Peyer's patch (tissue), 4 donors: ENCODE measurements at regions not wholly inside any gene's neighbourhood (a gene's known extent, or its start where the extent isn't known, plus 50 kb on each side); places are given as distances from the start of the nearest gene placed in this dataset.

Source experiments
- DNase-seq, 3 donors: peaks; one replicate each; pipeline ENCODE4 v3.0.0-alpha.2; 2017 to 2019
- H3K27ac ChIP-seq, 4 donors: fragments of 200-600 bp; sonication (generic); one replicate each; pipeline ENCODE4 v1.5.1; 2016 to 2019
- H3K27me3 ChIP-seq, 2 donors: fragments of 200-600 bp; sonication (generic); one replicate each; pipeline ENCODE4 v1.5.1; 2019
- H3K36me3 ChIP-seq, 3 donors: fragments of 200-600 bp; sonication (generic); one replicate each; pipeline ENCODE4 v1.5.1; 2016 to 2019
- H3K4me1 ChIP-seq, 4 donors: fragments of 200-600 bp; sonication (generic); one replicate each; pipeline ENCODE4 v1.5.1; 2016 to 2019
- H3K4me3 ChIP-seq, 4 donors: fragments of 200-600 bp; sonication (generic); 1 replicate in 3 of 4; 2 replicates in 1 of 4; pipeline ENCODE4 v1.5.1; 2016 to 2019; ENCODE audit warnings: mild to moderate bottlenecking in 1 of 4
- H3K9me3 ChIP-seq, 4 donors: fragments of 200-600 bp; sonication (generic); one replicate each; pipeline ENCODE4 v1.5.1; 2016 to 2019; ENCODE audit warnings: mild to moderate bottlenecking in 1 of 4
- POLR2A ChIP-seq, 2 donors: fragments of 450-650 bp; IDR thresholded peaks; one replicate each; pipeline ENCODE4 v1.5.1; 2017; ENCODE audit warnings: antibody characterized with exemption in 2 of 2, mild to moderate bottlenecking in 2 of 2, moderate library complexity in 2 of 2
- TF ChIP-seq, protein P1 (sequence below), 6 experiments: fragments of 450-650 bp in 4 of 6; fragments of 200-600 bp in 2 of 6; sonication (generic) in 1 of 6; IDR thresholded peaks; one replicate each; pipeline ENCODE4 v1.5.1; 2017 to 2019; ENCODE audit warnings: antibody characterized with exemption in 6 of 6, mild to moderate bottlenecking in 3 of 6, moderate library complexity in 1 of 6

DNA sequence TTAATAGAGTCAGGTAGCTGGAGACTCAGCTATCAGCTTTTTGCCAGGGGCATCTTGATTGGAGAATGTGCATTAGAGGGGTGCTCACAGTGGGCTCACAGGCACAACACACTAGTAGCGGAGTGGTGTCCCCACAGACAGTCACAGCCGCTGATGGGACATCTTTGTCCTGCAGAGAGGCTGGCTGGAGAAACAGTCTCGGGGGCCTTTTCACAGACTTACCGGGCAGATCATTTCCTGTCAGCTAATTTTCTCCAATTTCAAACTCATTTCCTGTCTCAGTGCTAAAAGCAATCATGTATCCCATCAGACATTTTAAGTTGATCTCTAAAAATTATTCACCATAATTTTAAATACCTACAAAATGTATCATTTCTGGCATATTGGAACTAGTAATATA lies 562.6 kb downstream of the DCDC2C start:
- Histone ChIP-seq H3K4me1 (no peaks in the 10 kb centered on the region), H3K36me3 (no peaks in the 10 kb centered on the region), H3K4me3 (no peak overlapping the region), H3K9me3 (peaks cover 0 to 2% (median 0%) of the 10 kb centered on the region in 4 donors), H3K27ac (no peak overlapping the region), H3K27me3 (no peaks in the 10 kb centered on the region)
- DNase-seq = no peak
- TF ChIP-seq, protein P1, sequence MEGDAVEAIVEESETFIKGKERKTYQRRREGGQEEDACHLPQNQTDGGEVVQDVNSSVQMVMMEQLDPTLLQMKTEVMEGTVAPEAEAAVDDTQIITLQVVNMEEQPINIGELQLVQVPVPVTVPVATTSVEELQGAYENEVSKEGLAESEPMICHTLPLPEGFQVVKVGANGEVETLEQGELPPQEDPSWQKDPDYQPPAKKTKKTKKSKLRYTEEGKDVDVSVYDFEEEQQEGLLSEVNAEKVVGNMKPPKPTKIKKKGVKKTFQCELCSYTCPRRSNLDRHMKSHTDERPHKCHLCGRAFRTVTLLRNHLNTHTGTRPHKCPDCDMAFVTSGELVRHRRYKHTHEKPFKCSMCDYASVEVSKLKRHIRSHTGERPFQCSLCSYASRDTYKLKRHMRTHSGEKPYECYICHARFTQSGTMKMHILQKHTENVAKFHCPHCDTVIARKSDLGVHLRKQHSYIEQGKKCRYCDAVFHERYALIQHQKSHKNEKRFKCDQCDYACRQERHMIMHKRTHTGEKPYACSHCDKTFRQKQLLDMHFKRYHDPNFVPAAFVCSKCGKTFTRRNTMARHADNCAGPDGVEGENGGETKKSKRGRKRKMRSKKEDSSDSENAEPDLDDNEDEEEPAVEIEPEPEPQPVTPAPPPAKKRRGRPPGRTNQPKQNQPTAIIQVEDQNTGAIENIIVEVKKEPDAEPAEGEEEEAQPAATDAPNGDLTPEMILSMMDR (IDR thresholded peaks at IDR 0.05) = no peak
- no peak for TF ChIP-seq POLR2A (IDR thresholded peaks at IDR 0.05)

DNA sequence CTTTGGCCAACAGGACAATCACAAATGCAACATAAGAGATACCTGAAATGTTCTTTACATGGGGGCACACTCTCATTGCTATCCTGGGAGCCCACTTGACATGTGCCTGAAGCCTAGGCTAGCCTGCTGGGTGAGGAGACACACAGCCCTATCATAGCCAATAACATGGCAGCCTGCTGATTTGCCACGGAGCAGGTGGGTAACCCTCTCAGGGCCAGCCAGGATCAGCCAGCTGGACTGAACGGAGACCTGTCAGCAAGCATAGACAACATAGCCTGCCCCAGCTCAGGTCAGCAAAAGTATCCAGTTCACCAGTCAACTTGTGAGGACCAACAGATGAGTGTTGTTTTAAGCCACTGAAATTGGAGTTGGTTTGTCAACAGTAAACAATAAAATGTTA lies 566.5 kb downstream of the DCDC2C start:
- no peaks in the 10 kb centered on the region for H3K27me3 ChIP-seq

DNA sequence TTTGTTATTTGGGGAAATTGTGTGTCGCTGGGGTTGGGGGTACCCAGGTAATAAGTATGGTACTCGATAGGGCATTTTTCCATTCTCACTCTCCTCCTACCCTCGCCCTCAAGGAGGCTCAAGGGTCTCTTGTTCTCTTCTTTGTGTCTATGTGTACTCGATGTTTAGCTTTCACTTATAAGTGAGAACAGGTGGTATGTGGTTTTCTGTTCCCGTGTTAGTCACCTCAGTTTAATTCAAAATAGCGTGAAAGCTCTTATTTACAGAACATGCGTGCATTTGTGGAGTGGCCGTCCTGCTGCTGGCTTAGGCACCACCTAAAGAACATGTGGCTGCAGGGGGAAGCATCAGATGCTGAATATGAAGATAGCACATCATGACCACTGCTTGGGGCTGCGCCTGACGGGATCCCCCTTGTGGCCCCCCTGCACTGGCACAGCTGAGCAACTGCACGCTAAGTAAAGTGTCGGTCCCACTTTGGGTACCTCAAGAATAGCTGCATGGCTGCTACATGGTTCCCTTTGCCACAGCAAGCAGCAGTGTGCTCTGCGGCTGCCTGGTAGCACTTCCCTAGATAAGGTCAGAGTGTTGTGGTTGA lies 569.0 kb downstream of the DCDC2C start:
- no peaks in the 10 kb centered on the region for H3K9me3 ChIP-seq

More for the DNA sequence above, 566.5 kb downstream of the DCDC2C start:
- no peaks in the 10 kb centered on the region for H3K9me3 ChIP-seq
- TF ChIP-seq, protein P1 (IDR thresholded peaks at IDR 0.05) = no peak
- TF ChIP-seq POLR2A (IDR thresholded peaks at IDR 0.05) = no peak
- H3K4me3 ChIP-seq = no peak overlapping the region
- H3K36me3 ChIP-seq = no peaks in the 10 kb centered on the region
- H3K27ac ChIP-seq = no peak overlapping the region
- no peaks in the 10 kb centered on the region for H3K4me1 ChIP-seq
- no peak for DNase-seq

DNA sequence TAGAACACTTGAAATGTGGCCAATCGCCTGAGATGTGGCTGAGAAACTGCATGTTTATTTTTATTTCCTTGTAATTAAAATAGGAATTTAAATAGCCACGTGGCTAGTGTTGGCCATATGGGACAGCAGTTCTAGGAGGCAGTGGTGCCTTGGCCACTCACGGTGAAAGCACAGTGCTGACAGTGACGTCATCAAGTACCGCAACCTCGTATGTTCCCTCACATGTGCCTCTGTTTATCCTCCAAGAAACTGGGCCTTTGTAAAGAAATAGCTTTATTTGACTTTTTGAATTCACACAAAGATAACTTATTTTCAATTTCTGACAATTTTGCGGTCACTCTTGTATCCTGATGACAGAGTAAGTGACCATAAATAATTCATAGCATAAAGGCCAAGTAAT lies 575.0 kb downstream of the DCDC2C start:
- DNase-seq = no peak
- H3K9me3 ChIP-seq = no peaks in the 10 kb centered on the region
- no peaks in the 10 kb centered on the region for H3K27me3 ChIP-seq
- H3K27ac ChIP-seq = no peak overlapping the region
- no peak for TF ChIP-seq POLR2A (IDR thresholded peaks at IDR 0.05)
- TF ChIP-seq, protein P1 (IDR thresholded peaks at IDR 0.05) = no peak
- H3K4me3 ChIP-seq = no peak overlapping the region
- no peaks in the 10 kb centered on the region for H3K36me3 ChIP-seq
- H3K4me1 ChIP-seq = no peaks in the 10 kb centered on the region

More for the DNA sequence above, 569.0 kb downstream of the DCDC2C start:
- DNase-seq = no peak
- TF ChIP-seq POLR2A (IDR thresholded peaks at IDR 0.05) = no peak
- TF ChIP-seq, protein P1 (IDR thresholded peaks at IDR 0.05) = no peak
- Histone ChIP-seq H3K4me1 (no peaks in the 10 kb centered on the region), H3K4me3 (no peak overlapping the region), H3K36me3 (no peaks in the 10 kb centered on the region), H3K27me3 (no peaks in the 10 kb centered on the region), H3K27ac (no peak overlapping the region)

DNA sequence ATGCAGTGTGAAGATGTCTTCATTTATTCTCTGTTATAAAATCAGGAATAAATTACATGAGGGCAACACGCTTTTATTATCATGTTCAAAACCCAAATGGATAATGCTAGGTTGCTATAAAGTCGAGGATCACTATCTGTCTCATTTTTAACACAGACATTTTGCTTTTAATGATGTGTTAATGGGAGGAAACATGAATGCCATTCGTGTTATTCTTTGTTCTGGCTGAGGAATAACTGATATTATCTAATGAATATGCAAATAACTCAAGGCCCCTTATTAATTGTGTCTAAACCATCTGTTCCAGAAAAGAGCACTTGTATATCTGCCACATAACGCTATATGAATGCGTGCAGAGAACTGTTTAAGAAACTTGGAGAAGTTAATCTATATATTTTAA lies 576.1 kb downstream of the DCDC2C start:
- Histone ChIP-seq H3K4me1 (no peaks in the 10 kb centered on the region), H3K27ac (no peak overlapping the region), H3K36me3 (no peaks in the 10 kb centered on the region), H3K27me3 (no peaks in the 10 kb centered on the region), H3K9me3 (no peaks in the 10 kb centered on the region), H3K4me3 (no peak overlapping the region)
- TF ChIP-seq, protein P1 (IDR thresholded peaks at IDR 0.05) = no peak
- TF ChIP-seq POLR2A (IDR thresholded peaks at IDR 0.05) = no peak
- DNase-seq = no peak

DNA sequence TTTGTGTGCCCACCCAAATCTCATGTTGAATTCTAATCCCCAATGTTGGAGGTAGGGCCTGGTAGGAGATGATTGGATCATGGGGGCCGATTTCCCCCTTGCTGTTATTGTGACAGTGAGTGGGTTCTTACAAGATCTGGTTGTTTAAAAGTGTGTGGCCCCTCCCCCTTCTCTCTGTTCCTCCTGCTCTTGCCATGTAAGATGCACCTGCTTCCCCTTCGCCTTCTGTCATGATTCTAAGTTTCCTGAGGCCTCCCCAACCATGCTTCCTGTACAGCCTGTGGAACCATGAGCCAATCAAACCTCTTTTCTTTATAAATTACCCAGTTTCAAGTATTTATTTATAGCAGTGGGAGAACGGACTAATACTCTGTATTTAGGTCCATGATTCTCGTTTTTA lies 588.1 kb downstream of the DCDC2C start:
- TF ChIP-seq, protein P1 (IDR thresholded peaks at IDR 0.05) = no peak
- TF ChIP-seq POLR2A (IDR thresholded peaks at IDR 0.05) = no peak
- DNase-seq = no peak
- peaks cover 0 to 5% (median 0%) of the 10 kb centered on the region in 4 donors for H3K9me3 ChIP-seq
- no peaks in the 10 kb centered on the region for H3K4me1 ChIP-seq
- H3K27me3 ChIP-seq = no peaks in the 10 kb centered on the region
- no peak overlapping the region for H3K4me3 ChIP-seq
- H3K27ac ChIP-seq = no peak overlapping the region
- H3K36me3 ChIP-seq = no peaks in the 10 kb centered on the region
